Immature natural killer cell (primary cell): ENCODE measurements at regions not wholly inside any gene's neighbourhood (a gene's known extent, or its start where the extent isn't known, plus 50 kb on each side); places are given as distances from the start of the nearest gene placed in this dataset.
"Not testable (repeated sequence)": the region's sequence is repeated elsewhere in the genome, so short reads cannot be mapped to it uniquely, and the experiment has no call there.

Source experiments
- DNase-seq, 3 donors: peaks; one replicate each; pipeline ENCODE4 v3.0.0; 2022; ENCODE audit warnings: mixed read lengths in 1 of 3
- H3K27ac Mint-ChIP-seq, 6 donors: one replicate each; pipeline ENCODE4 v1.8.0; 2020; ENCODE audit warnings: mixed read lengths in 6 of 6, mild to moderate bottlenecking in 5 of 6, inconsistent platforms in 4 of 6, moderate library complexity in 3 of 6
- H3K27me3 Mint-ChIP-seq, 3 donors: one replicate each; pipeline ENCODE4 v1.8.0; 2020 to 2021; ENCODE audit warnings: low read depth in 3 of 3, mild to moderate bottlenecking in 3 of 3, mixed read lengths in 3 of 3, moderate library complexity in 3 of 3, inconsistent platforms in 1 of 3
- H3K36me3 Mint-ChIP-seq, 3 donors: one replicate each; pipeline ENCODE4 v1.8.0; 2020; ENCODE audit warnings: mixed read lengths in 3 of 3, inconsistent platforms in 2 of 3, mild to moderate bottlenecking in 2 of 3
- H3K4me1 Mint-ChIP-seq, 2 donors: one replicate each; pipeline ENCODE4 v1.8.0; 2020; ENCODE audit warnings: inconsistent platforms in 2 of 2, mild to moderate bottlenecking in 2 of 2, mixed read lengths in 2 of 2, moderate library complexity in 1 of 2
- H3K4me3 Mint-ChIP-seq, 5 donors: one replicate each; pipeline ENCODE4 v1.8.0; 2020; ENCODE audit warnings: mild to moderate bottlenecking in 5 of 5, mixed read lengths in 5 of 5, inconsistent platforms in 3 of 5, moderate library complexity in 3 of 5
- H3K9me3 Mint-ChIP-seq, 6 donors: one replicate each; pipeline ENCODE4 v1.8.0; 2020; ENCODE audit warnings: mild to moderate bottlenecking in 6 of 6, mixed read lengths in 6 of 6, inconsistent platforms in 4 of 6, moderate library complexity in 3 of 6

GRCh38 chr13:50392977-50393376, 377.7 kb downstream of the KCNRG start:
- Mint-ChIP-seq H3K36me3 (no peaks in the 10 kb centered on the region), H3K9me3 (no peaks in the 10 kb centered on the region), H3K27me3 (peaks cover 0 to 5% (median 0%) of the 10 kb centered on the region in 3 donors), H3K4me3 (no peak overlapping the region), H3K4me1 (no peaks in the 10 kb centered on the region), H3K27ac (no peak overlapping the region)
- no peak for DNase-seq

DNA sequence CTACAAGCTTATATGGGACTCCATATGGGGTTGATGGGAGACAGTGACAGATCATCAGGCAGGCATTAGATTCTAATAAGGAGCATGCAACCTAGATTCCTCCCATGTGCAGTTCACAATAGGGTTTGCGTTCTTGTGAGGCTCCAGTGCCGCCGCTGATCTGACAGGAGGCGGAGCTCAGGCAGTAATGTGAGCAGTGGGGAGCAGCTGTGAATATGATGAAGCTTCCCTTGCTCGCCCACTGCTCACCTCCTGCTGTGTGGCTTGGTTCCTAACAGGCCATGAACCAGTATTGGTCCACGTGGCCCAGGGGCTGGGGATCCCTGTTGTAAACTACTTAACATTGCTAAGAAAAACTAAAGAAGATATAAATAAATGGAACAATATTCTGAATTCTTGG, 378.4 kb downstream of the KCNRG start:
- DNase-seq, result no peak
- no peak overlapping the region for H3K27ac Mint-ChIP-seq
- no peak overlapping the region for H3K4me3 Mint-ChIP-seq
- H3K4me1 Mint-ChIP-seq, result no peaks in the 10 kb centered on the region
- H3K9me3 Mint-ChIP-seq, result no peaks in the 10 kb centered on the region
- no peaks in the 10 kb centered on the region for H3K36me3 Mint-ChIP-seq
- peaks cover 0 to 7% (median 0%) of the 10 kb centered on the region in 3 donors for H3K27me3 Mint-ChIP-seq

DNA sequence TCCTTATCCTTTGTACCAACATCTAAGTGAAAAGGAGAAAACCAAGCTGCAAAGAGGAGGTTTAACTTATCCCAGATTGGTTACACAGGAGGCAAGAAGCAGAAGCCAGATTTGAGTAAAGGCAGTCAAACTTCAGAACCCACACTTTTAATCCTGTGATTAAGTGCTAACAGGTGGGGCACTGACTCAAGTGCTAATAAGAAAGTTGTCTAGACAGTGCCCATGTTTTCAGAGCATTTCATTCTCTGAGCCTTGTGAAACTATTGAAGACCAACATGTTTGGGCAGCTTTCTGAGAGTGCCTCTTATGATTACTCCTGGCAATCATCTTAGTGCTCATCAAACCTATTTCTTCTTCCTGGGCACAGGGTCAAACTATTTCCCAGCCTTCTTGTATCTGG, 380.8 kb downstream of the KCNRG start:
- Mint-ChIP-seq H3K4me3 (no peak overlapping the region), H3K36me3 (no peaks in the 10 kb centered on the region), H3K27ac (no peak overlapping the region), H3K4me1 (no peaks in the 10 kb centered on the region), H3K27me3 (peaks cover 0 to 6% (median 2%) of the 10 kb centered on the region in 3 donors), H3K9me3 (no peaks in the 10 kb centered on the region)
- no peak for DNase-seq

GRCh38 chr13:50396618-50397017, 381.4 kb downstream of the KCNRG start:
- not testable (repeated sequence) for H3K4me1 Mint-ChIP-seq, H3K36me3 Mint-ChIP-seq, DNase-seq, H3K9me3 Mint-ChIP-seq, H3K27me3 Mint-ChIP-seq, H3K4me3 Mint-ChIP-seq, H3K27ac Mint-ChIP-seq

- Mint-ChIP-seq H3K4me1 (no peaks in the 10 kb centered on the region), H3K9me3 (no peaks in the 10 kb centered on the region), H3K27me3 (peaks cover 0 to 4% (median 3%) of the 10 kb centered on the region in 3 donors), H3K36me3 (no peaks in the 10 kb centered on the region), H3K4me3 (no peak overlapping the region), H3K27ac (no peak overlapping the region)
- no peak for DNase-seq
These were observed 384.9 kb downstream of the KCNRG start for GRCh38 chr13:50400035-50400726.

- H3K9me3 Mint-ChIP-seq, result no peaks in the 10 kb centered on the region
- H3K4me3 Mint-ChIP-seq, result no peak overlapping the region
- H3K27me3 Mint-ChIP-seq, result peaks cover 2 to 4% (median 3%) of the 10 kb centered on the region in 3 donors
- H3K36me3 Mint-ChIP-seq, result no peaks in the 10 kb centered on the region
- no peak for DNase-seq
- no peaks in the 10 kb centered on the region for H3K4me1 Mint-ChIP-seq
- H3K27ac Mint-ChIP-seq, result no peak overlapping the region
These were observed 385.8 kb downstream of the KCNRG start for GRCh38 chr13:50401049-50401505.

GRCh38 chr13:50401721-50402465, 386.6 kb downstream of the KCNRG start:
- no peaks in the 10 kb centered on the region for H3K9me3 Mint-ChIP-seq

GRCh38 chr13:50403311-50403710, 388.1 kb downstream of the KCNRG start:
- no peak overlapping the region for H3K27ac Mint-ChIP-seq
- H3K36me3 Mint-ChIP-seq, result no peaks in the 10 kb centered on the region
- peaks cover 3 to 5% (median 4%) of the 10 kb centered on the region in 3 donors for H3K27me3 Mint-ChIP-seq
- no peak overlapping the region for H3K4me3 Mint-ChIP-seq
- no peaks in the 10 kb centered on the region for H3K9me3 Mint-ChIP-seq
- no peaks in the 10 kb centered on the region for H3K4me1 Mint-ChIP-seq
- DNase-seq, result no peak

More at GRCh38 chr13:50401721-50402465, 386.6 kb downstream of the KCNRG start:
- DNase-seq, result no peak
- Mint-ChIP-seq H3K4me3 (no peak overlapping the region), H3K27ac (no peak overlapping the region), H3K36me3 (no peaks in the 10 kb centered on the region), H3K4me1 (no peaks in the 10 kb centered on the region), H3K27me3 (peaks cover 3 to 5% (median 4%) of the 10 kb centered on the region in 3 donors)

- DNase-seq, result no peak
- Mint-ChIP-seq H3K4me1 (no peaks in the 10 kb centered on the region), H3K9me3 (no peaks in the 10 kb centered on the region), H3K4me3 (no peak overlapping the region), H3K27me3 (peaks cover 0 to 5% (median 5%) of the 10 kb centered on the region in 3 donors), H3K36me3 (peaks cover 0 to 1% (median under 1%) of the 10 kb centered on the region in 3 donors), H3K27ac (no peak overlapping the region)
These were observed 388.9 kb downstream of the KCNRG start for GRCh38 chr13:50404116-50404515.

GRCh38 chr13:50404769-50405168, 389.5 kb downstream of the KCNRG start:
- no peaks in the 10 kb centered on the region for H3K4me1 Mint-ChIP-seq
- no peak overlapping the region for H3K4me3 Mint-ChIP-seq
- H3K36me3 Mint-ChIP-seq, result peaks cover 0 to 3% (median 2%) of the 10 kb centered on the region in 3 donors
- no peak overlapping the region for H3K27ac Mint-ChIP-seq
- DNase-seq, result no peak
- peaks cover 0 to 7% (median 5%) of the 10 kb centered on the region in 3 donors for H3K27me3 Mint-ChIP-seq
- H3K9me3 Mint-ChIP-seq, result no peaks in the 10 kb centered on the region

GRCh38 chr13:50406831-50407230, 391.6 kb downstream of the KCNRG start:
- no peak overlapping the region for H3K4me3 Mint-ChIP-seq
- peak overlapping the region in 1 of 6 donors; percentile 52 for H3K27ac Mint-ChIP-seq
- no peaks in the 10 kb centered on the region for H3K4me1 Mint-ChIP-seq
- no peak for DNase-seq
- peaks cover 0 to 6% (median 5%) of the 10 kb centered on the region in 3 donors for H3K27me3 Mint-ChIP-seq
- H3K36me3 Mint-ChIP-seq, result peaks cover 0 to 3% (median 2%) of the 10 kb centered on the region in 3 donors
- peaks cover 0 to 3% (median 0%) of the 10 kb centered on the region in 6 donors for H3K9me3 Mint-ChIP-seq

GRCh38 chr13:50408068-50408467, 392.8 kb downstream of the KCNRG start:
- Mint-ChIP-seq H3K36me3 (peaks cover 0 to 3% (median 2%) of the 10 kb centered on the region in 3 donors), H3K4me3 (no peak overlapping the region), H3K27ac (no peak overlapping the region)

DNA sequence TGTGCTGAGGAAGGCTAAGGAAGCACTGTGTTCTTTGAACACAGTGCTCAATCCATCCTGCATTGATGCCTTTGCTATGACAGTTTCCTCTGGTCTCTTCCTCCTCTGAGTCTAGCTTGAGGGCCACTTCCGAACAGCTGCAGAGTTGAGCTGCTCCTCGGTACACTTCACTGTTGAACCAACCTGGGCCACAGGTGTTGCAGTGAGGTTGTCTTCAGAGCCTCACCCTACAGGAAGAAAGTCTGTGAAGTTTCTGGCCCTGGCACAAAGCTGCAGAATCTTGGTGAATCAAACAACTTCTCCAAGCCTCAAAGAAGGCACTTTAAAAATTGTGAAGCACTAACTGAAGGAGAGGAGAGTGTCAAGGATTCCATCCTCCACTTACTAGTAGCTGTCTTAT, 394.0 kb downstream of the KCNRG start:
- Mint-ChIP-seq H3K4me3 (no peak overlapping the region), H3K36me3 (peaks cover 0 to 3% (median 2%) of the 10 kb centered on the region in 3 donors), H3K9me3 (peaks cover 0 to 3% (median 0%) of the 10 kb centered on the region in 6 donors), H3K27ac (no peak overlapping the region), H3K4me1 (no peaks in the 10 kb centered on the region), H3K27me3 (peaks cover 2 to 5% (median 4%) of the 10 kb centered on the region in 3 donors)
- no peak for DNase-seq

More at GRCh38 chr13:50408068-50408467, 392.8 kb downstream of the KCNRG start:
- peaks cover 0 to 6% (median 5%) of the 10 kb centered on the region in 3 donors for H3K27me3 Mint-ChIP-seq
- DNase-seq, result no peak
- no peaks in the 10 kb centered on the region for H3K4me1 Mint-ChIP-seq
- peaks cover 0 to 3% (median 0%) of the 10 kb centered on the region in 6 donors for H3K9me3 Mint-ChIP-seq
